ENCODE measurements at regions not wholly inside any gene's neighbourhood (a gene's known extent, or its start where the extent isn't known, plus 50 kb on each side); places are given as distances from the start of the nearest gene placed in this dataset.

- TF ChIP-seq, protein P1, sequence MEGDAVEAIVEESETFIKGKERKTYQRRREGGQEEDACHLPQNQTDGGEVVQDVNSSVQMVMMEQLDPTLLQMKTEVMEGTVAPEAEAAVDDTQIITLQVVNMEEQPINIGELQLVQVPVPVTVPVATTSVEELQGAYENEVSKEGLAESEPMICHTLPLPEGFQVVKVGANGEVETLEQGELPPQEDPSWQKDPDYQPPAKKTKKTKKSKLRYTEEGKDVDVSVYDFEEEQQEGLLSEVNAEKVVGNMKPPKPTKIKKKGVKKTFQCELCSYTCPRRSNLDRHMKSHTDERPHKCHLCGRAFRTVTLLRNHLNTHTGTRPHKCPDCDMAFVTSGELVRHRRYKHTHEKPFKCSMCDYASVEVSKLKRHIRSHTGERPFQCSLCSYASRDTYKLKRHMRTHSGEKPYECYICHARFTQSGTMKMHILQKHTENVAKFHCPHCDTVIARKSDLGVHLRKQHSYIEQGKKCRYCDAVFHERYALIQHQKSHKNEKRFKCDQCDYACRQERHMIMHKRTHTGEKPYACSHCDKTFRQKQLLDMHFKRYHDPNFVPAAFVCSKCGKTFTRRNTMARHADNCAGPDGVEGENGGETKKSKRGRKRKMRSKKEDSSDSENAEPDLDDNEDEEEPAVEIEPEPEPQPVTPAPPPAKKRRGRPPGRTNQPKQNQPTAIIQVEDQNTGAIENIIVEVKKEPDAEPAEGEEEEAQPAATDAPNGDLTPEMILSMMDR (IDR thresholded peaks at IDR 0.05) = no peak
- TF ChIP-seq POLR2AphosphoS5 (IDR thresholded peaks at IDR 0.05) (no peak), EP300 (IDR thresholded peaks at IDR 0.05) (no peak)
These were observed 103.3 kb downstream of the C1orf94 start for GRCh38 chr1:34279971-34280370.
